T-helper 2 cell (primary cell): ENCODE measurements at regions not wholly inside any gene's neighbourhood (a gene's known extent, or its start where the extent isn't known, plus 50 kb on each side); places are given as distances from the start of the nearest gene placed in this dataset.

Experiments
- DNase-seq, 5 experiments: peaks; one replicate each; pipeline versions ENCODE4 v3.0.0 to v3.0.0-alpha.2; 2012 to 2022

- DNase-seq: no peak
Measured at GRCh38 chr9:7287065-7287464, 512.5 kb downstream of the DMAC1 start.

DNA sequence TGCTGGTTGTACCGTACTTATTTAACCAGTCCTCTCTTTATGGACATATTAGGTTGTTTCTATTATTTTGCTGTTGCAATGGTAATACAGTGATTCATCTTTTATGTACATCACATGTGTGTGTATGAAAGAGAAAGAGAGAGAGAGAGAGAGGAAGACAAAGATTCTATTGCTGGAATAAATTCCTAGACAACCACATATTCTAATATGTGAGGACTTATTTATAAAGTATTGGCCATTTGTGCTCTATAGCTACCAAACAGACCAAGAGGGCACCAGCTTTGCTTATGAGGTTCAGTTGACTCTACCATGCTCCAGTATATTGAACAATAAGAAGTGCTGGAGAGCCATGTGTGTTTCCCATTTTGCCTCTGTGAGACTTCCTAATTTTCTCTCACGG lies 513.5 kb downstream of the DMAC1 start:
- DNase-seq: no peak

DNA sequence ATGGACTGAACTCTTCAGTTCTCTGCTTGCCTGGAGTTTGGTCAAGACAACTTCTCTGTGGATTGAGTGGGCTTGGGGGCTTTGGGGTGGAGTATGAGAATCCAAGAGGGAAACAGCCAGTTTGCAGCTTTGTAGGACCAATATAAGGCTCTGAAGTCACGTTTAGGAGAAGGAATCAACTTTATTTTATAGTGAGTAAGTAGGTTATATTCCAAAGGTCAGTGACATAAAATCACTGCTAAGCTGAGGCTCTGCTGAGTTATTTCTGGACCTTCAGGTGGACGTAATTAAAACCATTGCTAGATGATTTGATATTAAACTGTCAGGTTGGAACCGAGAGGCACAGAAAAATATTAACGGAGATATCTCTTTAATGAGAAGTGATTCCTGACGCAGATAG lies 514.4 kb downstream of the DMAC1 start:
- no peak for DNase-seq

DNA sequence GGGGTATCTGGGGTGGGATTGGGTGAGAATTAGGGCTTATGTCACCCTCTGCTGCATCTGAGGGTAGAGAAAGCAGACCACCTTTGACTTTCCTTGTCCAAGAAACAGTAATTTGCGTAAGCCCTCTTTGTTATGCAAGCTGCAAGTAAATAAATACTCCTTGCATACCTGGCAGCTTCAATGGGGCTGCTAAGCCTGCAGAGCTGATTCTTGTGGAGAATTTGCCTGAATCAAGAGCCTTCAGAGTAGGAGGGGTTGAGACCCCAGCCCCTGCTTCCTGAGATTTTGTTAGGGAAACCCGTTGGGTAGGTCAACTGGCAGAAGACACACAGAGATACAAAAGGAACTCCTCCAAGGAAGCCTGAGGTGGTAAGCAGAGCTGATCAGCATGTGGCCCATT lies 515.1 kb downstream of the DMAC1 start:
- DNase-seq: no peak

DNA sequence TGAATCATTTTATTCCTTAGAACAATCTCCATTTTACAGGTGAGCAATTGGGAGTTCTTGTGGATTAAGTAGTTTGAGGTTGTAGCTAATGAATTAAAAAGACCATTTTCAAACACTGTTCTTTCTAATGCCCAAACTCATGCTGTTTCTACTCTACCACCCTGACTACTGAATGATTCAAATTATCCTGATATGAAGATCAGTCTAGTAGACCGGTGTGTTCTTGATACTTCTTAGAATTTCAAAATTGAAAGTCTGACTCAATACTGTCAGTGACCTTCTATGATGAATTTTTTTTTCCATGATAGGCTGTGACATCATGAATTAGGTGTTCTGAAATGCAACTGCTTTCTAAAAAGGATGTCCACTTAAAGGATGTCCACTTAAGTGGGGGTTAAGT lies 515.5 kb downstream of the DMAC1 start:
- DNase-seq: no peak

- DNase-seq: no peak
Measured at GRCh38 chr9:7273575-7273974, 515.8 kb downstream of the KDM4C start.

GRCh38 chr9:7266911-7267595 lies 509.3 kb downstream of the KDM4C start:
- no peak for DNase-seq

DNA sequence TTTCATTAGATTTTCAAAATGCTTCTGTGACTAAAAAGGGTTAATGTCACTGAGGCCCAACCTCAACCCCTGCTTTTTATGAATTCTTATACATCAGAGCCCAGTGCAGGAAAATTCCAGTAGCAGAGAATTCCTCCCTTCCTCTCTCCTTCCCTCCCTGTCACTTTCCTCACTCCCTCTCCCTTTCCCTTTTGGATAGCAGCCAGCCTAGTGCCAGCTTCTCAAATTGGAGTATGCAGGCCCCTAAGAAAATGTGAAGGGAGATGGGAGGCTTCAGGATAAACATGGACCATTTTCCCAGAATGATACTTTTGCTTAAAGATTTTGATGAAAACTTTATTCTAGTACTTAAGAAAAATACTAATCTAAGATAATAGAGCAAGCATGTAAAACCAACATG lies 507.4 kb downstream of the KDM4C start:
- DNase-seq: no peak

DNA sequence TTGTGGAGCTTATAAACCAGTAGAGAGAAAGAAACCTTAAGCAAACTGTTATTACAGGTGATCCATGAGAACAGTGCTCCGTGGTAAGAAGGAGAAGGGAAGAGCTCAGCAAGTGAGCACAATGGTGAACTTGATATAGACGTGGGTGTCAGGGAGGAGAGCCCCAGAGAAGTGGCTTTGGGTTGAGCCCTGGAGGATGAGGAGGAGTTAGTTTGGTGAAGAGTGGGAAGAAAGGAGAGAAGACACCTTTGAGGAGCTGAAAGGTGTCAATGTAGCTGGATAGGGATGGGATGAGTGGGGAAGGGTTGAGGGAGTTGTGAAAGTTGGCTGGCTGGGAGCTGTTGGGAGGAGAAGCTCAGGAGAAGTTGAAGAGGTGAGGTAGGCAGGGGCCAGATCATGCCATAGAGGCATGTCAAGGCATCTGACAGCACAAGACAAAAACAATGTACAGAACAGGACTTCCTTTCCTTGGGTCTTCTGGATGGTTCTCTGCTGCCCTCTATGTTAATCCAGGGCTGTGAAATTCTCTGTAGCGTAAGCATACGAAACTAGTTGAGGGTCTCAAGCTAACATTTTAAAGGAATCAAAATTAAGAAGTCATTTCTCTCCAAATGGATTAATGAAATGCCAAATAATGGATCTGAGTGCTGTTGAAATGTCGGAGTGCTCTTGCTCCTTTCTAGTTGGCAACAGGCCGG lies 501.9 kb downstream of the KDM4C start:
- DNase-seq: no peak

GRCh38 chr9:7258688-7259396 lies 501.1 kb downstream of the KDM4C start:
- DNase-seq: no peak

DNA sequence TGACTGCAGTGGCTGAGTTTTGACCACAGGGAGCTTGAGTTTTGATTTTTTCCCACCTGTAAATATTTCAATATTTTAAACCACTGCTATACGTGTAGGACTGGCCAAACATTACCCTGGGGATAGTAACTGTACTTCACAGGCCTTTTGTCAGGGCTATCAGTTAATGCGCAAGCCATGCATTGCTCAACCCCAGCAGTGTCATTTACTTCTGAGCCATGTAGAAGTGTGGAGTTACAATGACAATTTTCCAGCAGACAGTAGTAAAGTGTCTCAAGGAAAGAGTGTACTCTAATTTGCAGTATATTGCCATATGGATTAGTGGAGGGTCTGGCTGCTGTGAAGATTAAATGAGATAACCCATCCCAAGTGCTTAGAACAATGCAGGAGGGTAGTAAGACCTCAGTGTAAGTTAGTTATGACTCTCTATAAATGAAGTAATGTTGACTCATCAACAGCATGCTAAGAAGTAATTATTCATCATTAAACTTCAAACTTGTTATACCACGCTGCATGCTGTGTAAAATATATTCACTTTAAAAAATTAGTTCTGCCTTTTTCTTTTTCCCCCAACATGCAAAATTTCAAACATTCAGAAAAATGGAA lies 489.2 kb downstream of the KDM4C start:
- DNase-seq: no peak

- no peak for DNase-seq
Measured at GRCh38 chr9:7245976-7246580, 488.3 kb downstream of the KDM4C start.

- no peak for DNase-seq
Measured at GRCh38 chr9:7243838-7244237, 486.1 kb downstream of the KDM4C start.

DNA sequence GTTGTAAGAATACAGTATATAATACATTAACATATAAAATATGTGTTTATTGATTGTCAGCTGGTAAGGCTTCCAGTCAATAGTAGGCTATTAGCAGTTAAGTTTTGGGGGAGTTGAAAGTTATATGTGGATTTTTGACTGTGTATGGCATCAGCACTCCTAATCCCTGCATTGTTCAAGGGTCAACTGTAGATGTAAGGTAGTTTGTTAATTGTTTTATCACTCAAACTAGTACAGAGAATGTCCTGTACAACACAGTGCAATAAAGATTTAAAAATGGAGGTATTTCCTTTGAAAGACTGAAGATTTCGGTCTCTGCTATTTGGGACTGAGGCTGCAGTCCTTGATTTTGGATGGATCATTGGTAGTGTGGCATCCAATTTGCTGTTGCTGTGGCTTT lies 484.4 kb downstream of the KDM4C start:
- no peak for DNase-seq

- DNase-seq: no peak
Measured at GRCh38 chr9:7241694-7242093, 483.9 kb downstream of the KDM4C start.

DNA sequence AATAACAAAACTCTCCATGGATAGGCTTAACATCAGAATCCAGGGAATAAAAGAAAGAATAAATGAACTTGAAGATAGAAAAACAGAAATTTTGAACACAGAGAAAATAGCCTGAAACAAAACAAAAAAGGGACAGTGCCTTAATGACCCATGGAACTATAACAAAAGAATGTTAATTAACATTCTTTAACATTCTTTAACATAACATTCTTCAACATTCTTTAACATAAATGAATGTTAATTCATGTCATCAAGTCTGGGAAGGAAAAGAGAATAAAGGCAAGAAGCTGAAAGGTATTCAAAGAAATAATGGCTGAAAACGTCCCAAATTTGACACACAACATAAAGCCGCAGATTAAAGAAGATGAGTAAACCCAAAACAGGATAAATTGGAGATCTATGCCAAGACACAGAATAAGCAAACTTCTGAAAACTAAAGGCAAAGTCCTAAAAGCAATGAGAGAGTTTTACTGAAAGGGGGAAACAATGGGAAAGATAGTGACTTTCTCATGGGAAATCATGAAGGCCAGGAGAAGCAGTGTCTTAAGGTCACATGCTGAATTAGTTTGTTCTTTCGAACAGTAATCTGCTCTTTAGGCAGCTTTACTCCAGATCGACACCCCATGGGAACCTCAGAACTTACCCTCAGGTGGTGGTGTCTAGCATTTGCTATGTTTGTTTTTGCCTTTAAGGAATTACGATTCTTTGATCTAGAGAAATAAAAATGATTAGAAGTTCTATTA lies 483.0 kb downstream of the KDM4C start:
- no peak for DNase-seq

DNA sequence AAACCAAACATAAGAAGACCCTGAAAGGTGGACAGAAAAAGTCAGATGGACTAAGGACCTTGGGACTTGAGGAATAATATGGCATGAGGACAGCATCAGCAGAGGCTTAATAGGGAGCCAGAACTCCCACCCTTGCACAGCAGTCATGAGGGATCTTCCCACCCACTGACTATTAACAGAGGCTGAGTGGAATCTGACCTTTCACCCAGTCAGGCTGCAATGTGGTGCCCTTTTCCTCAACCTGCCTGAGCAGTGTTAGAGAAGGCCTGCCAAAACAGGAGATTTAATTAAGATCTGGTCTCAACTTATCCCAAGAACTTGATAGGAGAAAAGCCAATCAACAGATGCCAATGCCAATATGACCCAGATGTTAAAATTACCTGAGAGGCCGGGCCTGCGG lies 481.9 kb downstream of the KDM4C start:
- DNase-seq: no peak

DNA sequence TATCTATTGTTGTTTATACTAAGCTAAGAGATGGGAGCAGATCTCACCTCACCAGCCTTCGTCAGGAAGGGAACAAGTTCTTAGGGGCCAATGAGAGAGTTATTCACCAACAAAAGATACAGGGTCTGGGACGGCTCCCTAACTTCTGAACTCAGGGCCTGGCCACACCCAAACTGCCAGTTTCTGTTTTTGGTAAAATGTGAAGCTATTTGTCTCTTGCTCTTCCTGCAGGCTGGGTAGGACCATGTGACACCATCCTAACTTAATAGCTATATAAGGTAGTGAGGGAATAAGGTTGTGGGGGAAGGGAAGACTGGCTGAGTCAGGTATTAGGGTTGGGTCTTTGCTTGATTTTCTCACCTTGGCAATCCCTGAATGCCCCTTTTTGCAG lies 480.5 kb downstream of the KDM4C start:
- DNase-seq: no peak

DNA sequence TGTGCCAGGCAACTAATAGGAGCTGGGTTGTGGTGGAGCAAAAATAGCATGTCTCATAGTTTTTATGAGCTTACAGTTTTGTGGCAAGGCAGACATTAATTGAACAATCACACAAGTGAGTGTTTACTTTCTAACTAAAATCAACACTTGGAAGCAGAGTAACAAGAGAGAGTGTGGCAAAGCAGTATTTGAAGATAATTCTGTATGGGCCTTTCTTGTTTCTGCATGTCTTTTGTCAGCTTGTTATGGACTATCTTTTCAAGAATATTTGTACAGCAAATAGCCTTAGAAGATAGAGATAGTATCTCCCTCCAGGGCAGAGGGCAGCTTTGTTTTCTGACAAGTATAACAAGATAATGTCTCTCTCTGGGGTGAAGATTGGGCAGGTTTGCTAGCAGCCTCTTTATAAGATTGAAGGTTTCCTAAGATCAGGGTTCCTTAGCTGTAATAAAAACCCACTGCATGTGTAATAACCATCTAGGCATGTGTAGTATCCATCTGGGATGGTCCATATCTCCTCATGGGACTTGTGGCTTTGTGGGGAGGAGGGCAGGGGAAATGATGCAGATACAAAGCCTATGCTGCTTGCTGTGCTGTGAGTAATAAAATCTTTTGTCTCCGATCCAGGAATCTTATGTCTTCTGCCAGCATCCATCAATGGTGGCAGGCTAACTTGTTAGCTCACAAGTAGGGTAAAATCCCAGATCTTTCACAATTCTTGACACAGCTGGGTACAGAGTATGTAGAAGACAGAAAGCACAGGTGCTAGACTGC lies 479.9 kb downstream of the KDM4C start:
- DNase-seq: no peak

- DNase-seq: no peak
Measured at GRCh38 chr9:7236186-7236585, 478.4 kb downstream of the KDM4C start.

GRCh38 chr9:7234144-7234543 lies 476.4 kb downstream of the KDM4C start:
- peak in 1 of 5 experiments; percentile 59 for DNase-seq

DNA sequence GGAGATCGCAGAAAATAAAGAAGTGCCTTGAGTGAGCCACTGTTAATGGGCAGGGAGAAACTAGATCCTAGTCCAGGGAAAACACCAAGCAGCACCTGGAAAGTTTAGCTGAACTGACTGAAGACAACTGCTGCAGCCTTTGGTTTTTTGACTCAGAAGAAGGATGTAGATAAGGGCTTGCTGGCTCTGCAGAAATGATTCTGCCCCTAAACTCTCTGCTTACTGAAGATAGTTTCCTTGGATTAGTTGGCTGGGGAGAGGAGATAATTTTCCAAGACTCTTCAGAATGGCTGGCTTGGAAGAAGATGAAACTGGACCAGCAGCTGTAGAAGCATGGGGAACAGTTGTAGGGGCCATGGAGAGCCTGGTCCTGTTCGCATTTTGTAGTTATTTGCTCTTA lies 471.8 kb downstream of the KDM4C start:
- DNase-seq: no peak
